ENCODE measurements at regions not wholly inside any gene's neighbourhood (a gene's known extent, or its start where the extent isn't known, plus 50 kb on each side); places are given as distances from the start of the nearest gene placed in this dataset.
"Not testable (repeated sequence)": the region's sequence is repeated elsewhere in the genome, so short reads cannot be mapped to it uniquely, and the experiment has no call there.

DNA sequence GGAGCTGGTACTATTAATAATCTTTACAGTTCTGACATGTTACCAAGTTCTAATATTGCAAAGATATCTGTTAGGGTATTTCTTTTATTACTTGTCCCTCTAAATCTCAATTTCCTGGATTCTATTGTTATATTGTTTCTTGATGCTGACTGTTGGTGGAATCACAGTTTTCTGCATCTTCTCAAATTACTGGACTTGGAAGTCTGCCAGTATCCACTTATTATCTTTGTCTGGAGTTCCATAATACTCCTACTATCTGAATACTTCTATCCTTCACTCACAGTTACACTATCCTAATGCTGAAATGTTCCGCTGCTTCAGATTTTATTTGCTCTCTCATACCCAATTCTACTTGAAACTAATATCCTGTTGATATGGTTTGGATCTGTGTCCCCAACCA is 1985.7 kb upstream of the PRR20A start:
- H3K4me1 ChIP-seq (replicated peaks in 1 of 2), result peaks cover 0 to 13% of the 10 kb centered on the region in 2 donors
- WGBS, 10 experiments, result 33 to 100% (median 100%) methylated on average over 1 of the region's 1 CpG; no CpG with 5 or more reads in 6 of the 10 experiments
- no peak overlapping the region for H3K4me3 ChIP-seq
- H3K27ac ChIP-seq, result no peak overlapping the region
- no peak for ATAC-seq (replicated peaks in 6 of 8)
- in situ Hi-C loops (cut with MboI; ENCODE audit: low pct_unique_long_range_greater_than_20kb in 2 of 9, low sequenced_read_pairs in 9 of 9, unreplicated experiment in 9 of 9), result no loop called here

- peak in 5 of 8 experiments; percentile 39 to 89 (median 50) for ATAC-seq (replicated peaks in 6 of 8)
- in situ Hi-C loops (cut with MboI; ENCODE audit: low pct_unique_long_range_greater_than_20kb in 2 of 9, low sequenced_read_pairs in 9 of 9, unreplicated experiment in 9 of 9), result no loop called here
- no peak overlapping the region for H3K4me3 ChIP-seq
- H3K27ac ChIP-seq, result no peak overlapping the region
- WGBS, 10 experiments, result 0 to 86% (median 42%) methylated on average over 1 to 4 of the region's 4 CpGs
- peaks cover 0 to 24% of the 10 kb centered on the region in 2 donors for H3K4me1 ChIP-seq (replicated peaks in 1 of 2)
These were observed 1981.0 kb upstream of the PRR20A start for GRCh38 chr13:55159765-55160164.

GRCh38 chr13:55160867-55161266 is 1979.9 kb upstream of the PRR20A start:
- peak in 3 of 8 experiments; percentile 29 to 52 (median 49) for ATAC-seq (replicated peaks in 6 of 8)
- WGBS, 10 experiments, result 0 to 68% (median 33%) methylated on average over 1 to 3 of the region's 3 CpGs
- in situ Hi-C loops (cut with MboI; ENCODE audit: low pct_unique_long_range_greater_than_20kb in 2 of 9, low sequenced_read_pairs in 9 of 9, unreplicated experiment in 9 of 9), result no loop called here
- no peak overlapping the region for H3K4me3 ChIP-seq
- peaks cover 0 to 24% of the 10 kb centered on the region in 2 donors for H3K4me1 ChIP-seq (replicated peaks in 1 of 2)
- no peak overlapping the region for H3K27ac ChIP-seq

GRCh38 chr13:55178582-55178981 is 1962.1 kb upstream of the PRR20A start:
- in situ Hi-C loops (cut with MboI; ENCODE audit: low pct_unique_long_range_greater_than_20kb in 2 of 9, low sequenced_read_pairs in 9 of 9, unreplicated experiment in 9 of 9); ATAC-seq (replicated peaks in 6 of 8); H3K4me1 ChIP-seq (replicated peaks in 1 of 2); H3K27ac ChIP-seq; H3K4me3 ChIP-seq: not testable (repeated sequence)
- 0 to 100% (median 100%) methylated on average over 1 of the region's 1 CpG; no CpG with 5 or more reads in 6 of the 10 experiments for WGBS, 10 experiments

DNA sequence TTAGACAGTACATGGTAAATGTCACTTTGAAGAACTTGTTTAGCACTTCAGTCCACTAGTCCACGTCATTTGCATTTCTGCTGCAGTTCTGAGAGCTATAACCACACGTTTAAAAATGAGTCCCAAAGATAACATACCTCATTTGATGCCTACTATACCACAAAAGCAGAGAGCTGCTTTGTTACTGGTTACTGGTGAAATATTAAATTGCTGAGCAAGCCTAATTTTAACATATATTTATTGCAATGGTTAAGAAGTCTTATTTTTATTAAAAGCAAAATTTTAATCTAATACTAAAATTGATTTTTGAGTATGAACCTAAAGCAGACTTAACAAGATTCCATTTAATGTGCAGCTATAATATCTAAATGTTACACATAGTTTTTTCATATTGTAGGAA is 1949.7 kb upstream of the PRR20A start:
- ATAC-seq (replicated peaks in 6 of 8), result no peak
- in situ Hi-C loops (cut with MboI; ENCODE audit: low pct_unique_long_range_greater_than_20kb in 2 of 9, low sequenced_read_pairs in 9 of 9, unreplicated experiment in 9 of 9), result no loop called here
- Histone ChIP-seq H3K4me1 (replicated peaks in 1 of 2) (no peaks in the 10 kb centered on the region), H3K4me3 (no peak overlapping the region), H3K27ac (no peak overlapping the region)
- 0 to 92% (median 74%) methylated on average over 1 to 2 of the region's 2 CpGs; no CpG with 5 or more reads in 1 of the 10 experiments for WGBS, 10 experiments

GRCh38 chr13:55199134-55199533 is 1941.6 kb upstream of the PRR20A start:
- Histone ChIP-seq H3K27ac (no peak overlapping the region), H3K4me1 (replicated peaks in 1 of 2) (no peaks in the 10 kb centered on the region), H3K4me3 (no peak overlapping the region)
- in situ Hi-C loops (cut with MboI; ENCODE audit: low pct_unique_long_range_greater_than_20kb in 2 of 9, low sequenced_read_pairs in 9 of 9, unreplicated experiment in 9 of 9), result no loop called here
- peak in 1 of 8 experiments; percentile 57 for ATAC-seq (replicated peaks in 6 of 8)

DNA sequence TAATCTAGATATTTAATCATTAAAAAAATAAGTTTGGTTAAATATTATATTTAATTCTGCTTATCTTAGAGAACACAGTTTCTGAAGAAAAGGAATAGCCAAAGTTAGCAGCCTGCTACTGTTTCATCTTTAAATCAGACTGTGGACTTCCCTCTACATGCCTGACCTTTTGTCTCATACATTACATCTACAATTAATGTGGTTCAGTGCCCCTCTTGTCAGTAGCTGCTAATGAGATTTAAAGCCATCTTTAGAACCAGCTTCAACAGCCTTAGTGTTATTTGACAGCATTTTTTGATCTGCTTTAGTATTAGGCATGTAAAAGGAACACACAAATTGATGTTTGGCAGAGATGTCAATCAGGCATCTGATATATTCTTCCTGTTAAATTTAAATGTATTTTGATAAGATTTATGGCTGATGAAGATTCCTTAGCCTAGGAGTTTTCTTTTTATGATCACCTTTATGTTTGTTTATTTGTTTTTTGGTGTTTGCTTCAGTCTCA is 1925.8 kb upstream of the PRR20A start:
- H3K4me1 ChIP-seq (replicated peaks in 1 of 2), result peaks cover 0 to 6% of the 10 kb centered on the region in 2 donors
- in situ Hi-C loops (cut with MboI; ENCODE audit: low pct_unique_long_range_greater_than_20kb in 2 of 9, low sequenced_read_pairs in 9 of 9, unreplicated experiment in 9 of 9), result no loop called here
- ATAC-seq (replicated peaks in 6 of 8), result peak in 5 of 8 experiments; percentile 37 to 90 (median 61)
- H3K4me3 ChIP-seq, result no peak overlapping the region
- no peak overlapping the region for H3K27ac ChIP-seq

GRCh38 chr13:55219538-55219937 is 1921.2 kb upstream of the PRR20A start:
- in situ Hi-C loops (cut with MboI; ENCODE audit: low pct_unique_long_range_greater_than_20kb in 2 of 9, low sequenced_read_pairs in 9 of 9, unreplicated experiment in 9 of 9), result no loop called here
- H3K27ac ChIP-seq, result no peak overlapping the region
- ATAC-seq (replicated peaks in 6 of 8), result no peak
- WGBS, 10 experiments, result 17 to 100% (median 58%) methylated on average over 1 of the region's 1 CpG; no CpG with 5 or more reads in 6 of the 10 experiments
- H3K4me3 ChIP-seq, result no peak overlapping the region
- H3K4me1 ChIP-seq (replicated peaks in 1 of 2), result peaks cover 0 to 6% of the 10 kb centered on the region in 2 donors

DNA sequence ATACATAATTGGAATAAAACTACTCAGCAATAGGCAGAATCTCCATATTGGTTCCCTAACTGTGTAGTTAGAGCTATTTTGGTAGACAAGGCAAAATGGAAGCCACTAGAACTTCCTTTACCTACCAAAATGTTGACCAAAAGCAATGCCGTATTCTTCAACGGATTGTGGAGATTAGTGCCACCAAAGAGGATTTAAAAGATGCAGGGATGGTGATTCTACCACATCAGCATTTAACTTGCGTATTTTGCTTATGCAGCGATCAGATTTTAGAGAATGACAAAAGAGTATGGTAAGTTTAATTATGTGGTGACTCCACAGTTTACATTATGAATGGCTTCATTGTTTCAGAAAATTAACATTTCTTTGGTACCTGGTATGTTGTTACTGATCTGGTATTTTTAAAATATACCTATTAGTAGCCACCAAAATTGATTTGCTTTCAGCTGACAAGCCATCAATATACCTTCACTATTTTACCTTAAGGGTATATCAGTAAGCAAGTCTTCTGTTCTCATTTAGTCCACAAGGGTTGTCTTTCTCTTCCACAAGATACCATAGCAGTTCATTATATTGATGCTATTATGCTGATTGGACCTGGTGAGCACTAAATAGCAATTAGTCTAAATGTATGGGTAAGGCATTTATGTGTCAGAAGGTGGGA is 1910.7 kb upstream of the PRR20A start:
- WGBS, 10 experiments, result 24 to 100% (median 63%) methylated on average over 2 to 4 of the region's 4 CpGs; no CpG with 5 or more reads in 2 of the 10 experiments
- ATAC-seq (replicated peaks in 6 of 8), result no peak
- Histone ChIP-seq H3K4me3 (no peak overlapping the region), H3K4me1 (replicated peaks in 1 of 2) (no peaks in the 10 kb centered on the region), H3K27ac (no peak overlapping the region)
- in situ Hi-C loops (cut with MboI; ENCODE audit: low pct_unique_long_range_greater_than_20kb in 2 of 9, low sequenced_read_pairs in 9 of 9, unreplicated experiment in 9 of 9), result no loop called here

DNA sequence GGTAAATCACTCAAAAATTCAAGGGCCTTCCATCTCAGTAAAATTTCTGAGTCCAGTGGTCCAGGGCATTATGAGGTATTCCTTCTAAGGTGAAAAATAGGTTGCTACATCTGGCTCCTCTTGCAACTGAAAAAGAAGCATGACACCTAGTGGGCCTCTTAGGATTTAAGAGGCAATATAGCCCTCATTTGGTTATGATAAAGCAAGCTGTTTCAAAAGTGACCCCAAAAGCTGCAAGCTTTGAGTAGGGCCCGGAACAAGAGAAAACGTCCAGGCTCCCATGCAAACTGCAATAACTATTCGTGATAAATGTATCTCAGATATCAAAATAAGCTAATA is 1910.2 kb upstream of the PRR20A start:
- in situ Hi-C loops (cut with MboI; ENCODE audit: low pct_unique_long_range_greater_than_20kb in 2 of 9, low sequenced_read_pairs in 9 of 9, unreplicated experiment in 9 of 9), result no loop called here
- no peak for ATAC-seq (replicated peaks in 6 of 8)
- no peaks in the 10 kb centered on the region for H3K4me1 ChIP-seq (replicated peaks in 1 of 2)
- no peak overlapping the region for H3K27ac ChIP-seq
- 0 to 100% (median 84%) methylated on average over 1 to 3 of the region's 3 CpGs; no CpG with 5 or more reads in 2 of the 10 experiments for WGBS, 10 experiments
- H3K4me3 ChIP-seq, result no peak overlapping the region

DNA sequence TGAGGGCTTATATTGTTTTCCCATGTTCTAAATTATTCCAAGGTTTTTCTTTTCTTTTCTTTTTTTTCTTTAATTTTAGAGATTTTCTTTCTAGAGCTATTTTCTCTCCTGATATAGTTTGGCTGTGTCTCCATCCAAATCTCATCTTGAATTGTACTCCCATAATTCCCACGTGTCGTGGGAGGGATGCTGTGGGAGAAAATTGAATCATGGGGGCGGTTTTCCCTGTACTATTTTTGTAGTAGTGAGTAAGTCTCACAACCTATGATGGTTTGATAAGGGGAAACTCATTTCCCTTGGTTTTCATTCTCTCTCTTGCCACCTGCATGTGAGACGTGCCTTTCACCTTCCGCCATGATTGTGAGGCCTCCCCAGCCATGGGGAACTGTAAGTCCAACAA is 1906.4 kb upstream of the PRR20A start:
- no peak for ATAC-seq (replicated peaks in 6 of 8)
- in situ Hi-C loops (cut with MboI; ENCODE audit: low pct_unique_long_range_greater_than_20kb in 2 of 9, low sequenced_read_pairs in 9 of 9, unreplicated experiment in 9 of 9), result no loop called here
- 26 to 100% (median 88%) methylated on average over 1 to 5 of the region's 5 CpGs; no CpG with 5 or more reads in 4 of the 10 experiments for WGBS, 10 experiments
- no peak overlapping the region for H3K4me3 ChIP-seq
- no peaks in the 10 kb centered on the region for H3K4me1 ChIP-seq (replicated peaks in 1 of 2)
- H3K27ac ChIP-seq, result no peak overlapping the region

- ATAC-seq (replicated peaks in 6 of 8), result peak in 2 of 8 experiments; percentile 56 to 87
- H3K4me3 ChIP-seq, result no peak overlapping the region
- 0 to 100% (median 71%) methylated on average over 1 to 4 of the region's 4 CpGs; no CpG with 5 or more reads in 2 of the 10 experiments for WGBS, 10 experiments
- in situ Hi-C loops (cut with MboI; ENCODE audit: low pct_unique_long_range_greater_than_20kb in 2 of 9, low sequenced_read_pairs in 9 of 9, unreplicated experiment in 9 of 9), result no loop called here
- no peaks in the 10 kb centered on the region for H3K4me1 ChIP-seq (replicated peaks in 1 of 2)
- no peak overlapping the region for H3K27ac ChIP-seq
These were observed 1895.6 kb upstream of the PRR20A start for GRCh38 chr13:55245005-55245644.

DNA sequence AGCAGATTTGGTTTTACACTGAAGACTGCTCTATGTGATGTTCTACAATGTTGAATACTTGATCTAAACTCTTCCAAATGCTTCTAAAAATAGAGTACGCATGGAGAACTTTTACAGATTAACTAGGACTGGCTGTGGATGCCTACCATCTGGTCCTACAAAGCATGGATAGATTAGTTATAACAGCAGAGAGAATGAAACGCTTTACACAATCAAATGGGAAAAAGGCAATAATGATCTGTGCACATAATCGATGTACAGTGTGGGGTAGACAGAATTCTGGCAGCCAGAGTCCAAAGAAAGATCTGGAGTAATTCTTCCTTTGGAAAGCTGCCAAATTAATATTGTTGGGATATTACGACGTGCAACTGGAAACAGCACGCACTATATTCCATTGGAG is 1885.5 kb upstream of the PRR20A start:
- Histone ChIP-seq H3K4me1 (replicated peaks in 1 of 2) (no peaks in the 10 kb centered on the region), H3K27ac (no peak overlapping the region), H3K4me3 (no peak overlapping the region)
- in situ Hi-C loops (cut with MboI; ENCODE audit: low pct_unique_long_range_greater_than_20kb in 2 of 9, low sequenced_read_pairs in 9 of 9, unreplicated experiment in 9 of 9), result no loop called here
- ATAC-seq (replicated peaks in 6 of 8), result no peak
- 3 to 100% (median 94%) methylated on average over 1 to 6 of the region's 6 CpGs for WGBS, 10 experiments

- ATAC-seq (replicated peaks in 6 of 8), result no peak
- WGBS, 10 experiments, result 0 to 79% (median 37%) methylated on average over 1 of the region's 1 CpG
- Histone ChIP-seq H3K4me3 (no peak overlapping the region), H3K27ac (no peak overlapping the region), H3K4me1 (replicated peaks in 1 of 2) (no peaks in the 10 kb centered on the region)
- in situ Hi-C loops (cut with MboI; ENCODE audit: low pct_unique_long_range_greater_than_20kb in 2 of 9, low sequenced_read_pairs in 9 of 9, unreplicated experiment in 9 of 9), result no loop called here
These were observed 1877.7 kb upstream of the PRR20A start for GRCh38 chr13:55263045-55263444.

Data from motor neuron (in vitro differentiated cells).